Stimulated activated CD8-positive, alpha-beta memory T cell treated with anti-CD3 and anti-CD28 coated beads, Interleukin-4, amount 100 ng/mL, for 48 hours (primary cell): ENCODE measurements at regions not wholly inside any gene's neighbourhood (a gene's known extent, or its start where the extent isn't known, plus 50 kb on each side); places are given as distances from the start of the nearest gene placed in this dataset.
A peak's percentile ranks its signal among the peaks of the same experiment; 100 is the strongest.
"Not testable (repeated sequence)": the region's sequence is repeated elsewhere in the genome, so short reads cannot be mapped to it uniquely, and the experiment has no call there.

Source experiments
- DNase-seq: peaks from one replicate; pipeline ENCODE4 v3.0.0-alpha.2; 2020

- DNase-seq, result no peak
Observed at GRCh38 chr16:56011808-56012481, 136.8 kb upstream of the CES5A start.

DNA sequence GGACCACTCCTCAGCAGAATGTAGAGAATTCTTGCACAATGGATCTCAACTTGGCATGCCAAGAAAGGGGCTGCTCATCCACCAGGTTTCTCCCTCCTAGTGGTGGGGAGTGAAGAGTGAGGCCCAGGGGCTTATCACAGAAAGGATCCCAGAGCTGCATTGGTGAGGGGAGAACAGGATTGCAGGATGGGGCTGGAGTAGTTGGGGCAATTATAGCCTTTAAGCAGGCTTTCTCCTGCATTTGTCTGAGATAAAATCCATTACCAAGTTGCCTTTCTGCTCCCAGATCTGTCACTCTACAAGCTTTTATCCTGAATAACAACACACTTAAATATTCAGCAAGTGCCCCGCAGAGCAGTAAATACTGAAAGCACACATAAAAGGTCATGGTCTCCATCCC lies 130.8 kb upstream of the CES5A start:
- DNase-seq, result no peak

- no peak for DNase-seq
Observed at GRCh38 chr16:55999683-56000082, 124.5 kb upstream of the CES5A start.

- no peak for DNase-seq
Observed at GRCh38 chr16:55993088-55993487, 117.9 kb upstream of the CES5A start.

DNA sequence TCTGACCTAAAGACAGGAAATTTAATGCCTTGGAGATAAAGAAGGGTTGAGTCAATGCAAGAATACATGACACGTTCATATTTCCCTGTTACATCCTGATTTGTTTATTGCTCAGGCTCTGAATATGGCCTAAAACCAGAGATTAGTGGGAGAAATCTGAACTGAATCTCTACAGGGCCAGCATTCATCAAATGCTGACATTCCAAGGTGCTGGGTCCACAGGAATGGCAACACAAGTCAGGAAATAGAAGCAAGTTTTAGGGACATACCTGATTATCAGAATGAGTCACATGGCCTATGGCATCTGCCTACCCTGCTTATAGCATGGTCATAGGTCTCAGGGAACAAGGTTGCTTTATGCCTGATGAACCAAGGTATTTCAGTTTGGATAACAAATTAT lies 117.4 kb upstream of the CES5A start:
- no peak for DNase-seq

DNA sequence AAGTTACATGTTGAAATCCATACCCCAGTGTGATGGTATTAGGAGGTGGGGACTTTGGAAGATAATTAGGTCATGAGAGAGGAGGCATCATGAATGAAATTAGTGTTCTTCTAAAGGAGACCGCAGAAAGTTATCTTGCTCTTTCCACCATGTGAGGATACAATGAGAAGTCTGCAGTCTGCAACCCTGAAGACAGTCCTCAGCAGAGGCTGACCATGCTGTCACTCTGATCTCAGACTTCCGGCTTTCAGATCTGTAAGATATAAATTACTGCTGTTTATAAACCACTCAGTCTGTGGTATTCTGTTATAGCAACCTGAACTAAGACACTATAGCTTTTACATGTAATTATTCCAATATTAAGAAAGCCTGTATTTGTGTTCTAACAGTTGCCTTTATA lies 116.7 kb upstream of the CES5A start:
- no peak for DNase-seq

- no peak for DNase-seq
Observed at GRCh38 chr16:55989569-55989907, 114.4 kb upstream of the CES5A start.

DNA sequence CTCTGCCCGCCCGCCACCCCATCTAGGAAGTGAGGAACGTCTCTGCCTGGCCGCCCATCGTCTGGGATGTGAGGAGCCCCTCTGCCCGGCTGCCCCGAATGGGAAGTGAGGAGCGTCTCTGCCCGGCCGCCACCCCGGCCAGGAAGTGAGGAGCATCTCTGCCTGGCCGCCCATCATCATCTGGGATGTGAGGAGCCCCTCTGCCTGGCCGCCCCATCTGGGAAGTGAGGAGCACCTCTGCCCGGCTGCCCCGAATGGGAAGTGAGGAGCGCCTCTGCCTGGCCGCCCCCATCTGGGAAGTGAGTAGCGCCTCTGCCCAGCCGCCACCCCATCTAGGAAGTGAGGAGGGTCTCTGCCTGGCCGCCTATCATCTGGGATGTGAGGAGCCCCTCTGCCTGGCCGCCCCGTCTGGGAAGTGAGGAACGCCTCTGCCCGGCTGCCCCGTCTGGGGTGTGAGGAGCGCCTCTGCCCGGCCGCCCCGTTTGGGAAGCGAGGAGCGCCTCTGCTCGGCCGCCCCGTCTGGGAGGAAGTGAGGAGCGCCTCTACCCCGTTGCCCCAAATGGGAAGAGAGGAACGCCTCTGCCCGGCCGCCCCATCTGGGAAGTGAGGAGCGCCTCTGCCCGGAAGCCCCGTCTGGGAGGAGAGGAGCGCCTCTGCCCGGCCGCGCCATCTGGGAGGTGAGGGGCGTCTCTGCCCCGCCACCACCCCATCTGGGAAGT lies 113.8 kb upstream of the CES5A start:
- DNase-seq, result not testable (repeated sequence)

DNA sequence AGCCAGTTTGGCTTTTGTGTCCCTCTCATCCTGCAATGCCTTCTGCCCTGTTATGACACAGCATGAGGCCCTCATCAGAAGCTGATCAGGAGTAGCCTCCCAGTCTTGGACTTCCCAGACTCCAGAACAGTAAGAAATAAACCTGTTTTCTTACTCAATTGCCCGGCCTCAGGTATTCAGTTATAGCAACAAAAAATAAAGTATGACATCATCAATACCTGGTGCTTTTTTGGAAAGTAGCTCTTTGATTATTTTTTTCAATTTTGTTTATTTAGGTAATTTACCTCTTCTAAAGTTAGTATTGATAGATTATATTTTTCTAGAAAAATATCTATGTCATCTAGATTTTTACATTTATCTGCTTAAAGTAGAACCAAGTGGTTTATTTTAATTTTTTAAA lies 112.8 kb upstream of the CES5A start:
- no peak for DNase-seq

GRCh38 chr16:55982597-55982996 lies 107.4 kb upstream of the CES5A start:
- DNase-seq, result no peak

- DNase-seq, result no peak
Observed at GRCh38 chr16:55981557-55981956, 106.4 kb upstream of the CES5A start.

DNA sequence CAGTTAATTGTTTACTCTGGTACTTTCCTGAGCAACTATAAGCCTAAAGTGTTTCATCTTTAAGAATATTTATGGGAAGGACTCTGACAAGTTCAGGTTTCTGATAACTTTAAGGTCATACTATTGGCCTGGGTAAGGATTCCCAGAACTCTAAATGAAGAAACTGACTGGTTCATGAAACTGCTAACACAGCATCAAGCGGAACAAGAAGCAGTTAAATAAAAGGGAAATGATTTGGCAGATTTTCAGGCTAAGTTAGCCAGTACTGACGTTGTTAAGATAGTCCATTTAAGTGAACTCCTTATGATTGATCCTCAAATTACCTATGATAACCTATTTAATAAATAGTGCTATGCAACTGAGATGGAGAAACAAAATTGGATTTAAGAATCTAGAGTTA lies 101.6 kb upstream of the CES5A start:
- DNase-seq, result no peak

GRCh38 chr16:55971447-55971846 lies 96.3 kb upstream of the CES5A start:
- DNase-seq, result no peak

GRCh38 chr16:55968221-55968620 lies 93.0 kb upstream of the CES5A start:
- DNase-seq, result no peak

DNA sequence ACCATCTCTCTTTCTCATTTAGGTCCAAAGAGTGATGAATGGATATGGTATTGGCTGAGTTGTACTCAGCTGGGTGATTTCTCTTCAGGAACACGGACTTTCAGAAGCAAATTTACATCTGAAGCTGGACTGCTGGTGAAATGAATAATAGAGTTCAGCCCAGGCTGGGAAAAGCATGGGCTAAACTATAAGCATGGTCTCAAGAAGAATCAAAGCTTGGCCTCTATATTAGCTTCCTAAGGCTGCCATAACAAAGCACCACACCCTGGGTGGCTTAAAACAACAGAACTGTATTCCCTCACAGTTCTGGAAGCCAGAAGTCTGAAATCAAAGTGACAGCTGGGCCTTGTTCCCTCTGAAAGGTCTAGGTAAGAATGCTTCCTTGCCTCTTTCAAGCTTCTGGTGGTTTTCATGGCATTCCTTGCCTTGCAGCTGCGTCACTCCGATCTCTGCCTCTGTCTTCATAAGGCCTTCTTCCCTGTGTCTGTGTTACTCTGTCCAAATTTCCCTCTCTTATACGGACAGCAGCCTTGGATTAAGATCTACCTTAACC lies 89.8 kb upstream of the CES5A start:
- DNase-seq, result no peak

DNA sequence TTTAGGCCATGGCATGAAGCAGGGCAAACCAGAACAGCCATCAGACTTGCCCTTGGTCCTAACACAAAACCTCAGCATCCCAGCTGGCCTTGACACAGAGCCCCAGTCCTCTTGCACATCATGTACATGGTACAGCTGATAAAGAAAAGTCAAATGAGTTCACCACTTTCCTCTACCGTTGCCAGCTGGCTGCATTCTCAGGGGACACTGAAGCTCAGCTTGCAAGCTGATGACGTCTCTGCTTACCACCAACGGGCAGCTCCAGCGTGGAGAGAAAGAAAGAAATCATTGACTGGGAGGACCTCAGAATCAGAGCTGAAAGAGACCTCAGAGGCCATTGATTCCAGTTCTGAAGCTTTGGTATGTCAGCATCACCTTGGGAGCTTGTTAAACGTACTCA lies 80.7 kb upstream of the CES5A start:
- no peak for DNase-seq

GRCh38 chr16:55955424-55955823 lies 80.3 kb upstream of the CES5A start:
- no peak for DNase-seq

DNA sequence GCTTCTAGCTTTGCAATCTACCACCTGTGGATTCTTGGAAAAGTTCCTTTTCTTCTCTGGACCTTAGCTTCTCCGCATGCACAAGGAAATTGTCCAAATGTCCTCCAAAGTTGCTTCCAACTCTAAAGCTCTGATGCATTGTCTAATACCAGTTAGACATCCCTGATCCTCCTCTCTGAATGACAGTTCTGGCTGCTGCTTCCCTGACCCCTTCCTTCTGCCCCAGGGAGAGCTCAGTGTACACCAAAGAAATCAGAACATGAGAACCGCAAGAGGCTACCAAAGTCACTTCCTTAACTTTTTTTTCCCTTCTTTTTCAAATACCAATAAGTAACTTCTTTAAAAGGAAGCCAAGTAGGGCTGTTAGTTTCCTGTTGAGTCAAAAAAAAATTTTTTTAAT lies 79.7 kb upstream of the CES5A start:
- DNase-seq, result no peak

DNA sequence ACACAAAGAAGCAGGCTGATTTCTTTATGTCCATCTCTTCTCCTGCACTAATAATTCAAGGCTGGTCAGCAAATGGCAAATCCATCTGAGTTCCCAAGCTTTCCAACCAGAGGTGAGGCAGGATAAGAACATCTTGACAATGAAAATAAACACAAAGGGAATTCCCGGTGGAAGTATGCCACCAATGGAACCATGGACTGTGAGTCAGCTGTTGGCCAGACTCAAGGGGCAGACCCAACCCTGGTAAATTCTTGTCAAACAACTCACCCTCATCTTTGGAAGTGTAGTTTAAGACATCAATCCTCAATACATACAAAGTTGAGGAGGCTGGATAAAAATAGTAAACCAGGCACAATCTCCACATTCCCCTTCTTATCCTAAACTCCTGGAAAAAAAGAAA lies 74.3 kb upstream of the CES5A start:
- no peak for DNase-seq

DNA sequence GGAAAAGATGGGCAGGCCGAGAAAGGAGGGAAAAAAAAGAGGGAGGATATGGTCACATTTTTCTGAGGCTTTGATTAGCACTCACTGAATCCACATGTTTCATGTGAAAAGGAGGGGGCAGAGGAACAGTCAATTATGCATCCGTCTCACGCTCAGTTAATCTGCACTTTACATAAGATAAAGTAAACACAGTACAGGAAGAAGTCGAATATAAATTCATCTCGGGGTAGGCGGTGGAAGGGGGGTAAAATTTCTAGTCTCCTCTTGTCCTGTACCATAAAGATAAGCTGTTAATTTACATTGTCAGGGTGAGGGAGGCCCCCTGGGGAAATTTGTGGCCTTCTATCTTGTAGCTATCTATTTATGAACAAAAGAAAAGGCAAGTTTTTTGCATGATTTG lies 73.1 kb upstream of the CES5A start:
- DNase-seq, result no peak

- DNase-seq, result no peak
Observed at GRCh38 chr16:55947366-55947765, 72.2 kb upstream of the CES5A start.

DNA sequence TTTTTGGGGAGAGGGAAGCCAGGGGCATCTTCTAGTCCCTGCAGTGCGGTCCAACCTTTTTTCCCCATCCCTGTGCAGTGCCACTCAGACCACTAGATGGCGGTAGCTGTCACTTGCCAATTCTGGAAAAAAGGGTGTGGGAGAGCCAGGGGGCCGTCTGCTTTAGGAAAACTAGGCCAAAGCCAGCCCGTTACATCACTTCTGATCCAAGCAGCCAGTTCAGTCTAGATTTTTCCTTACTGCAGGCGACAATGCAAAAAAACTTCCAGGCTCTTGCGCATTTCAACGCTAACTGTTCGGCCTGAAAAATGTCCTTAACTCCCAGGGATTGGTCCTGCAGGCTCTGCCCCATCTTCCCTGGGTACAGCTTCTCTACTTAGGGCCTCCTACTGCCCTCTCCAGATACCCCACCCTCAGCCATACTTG lies 69.2 kb upstream of the CES5A start:
- DNase-seq, result peak; percentile 70

GRCh38 chr16:55943267-55943666 lies 68.1 kb upstream of the CES5A start:
- no peak for DNase-seq

GRCh38 chr16:55942821-55943220 lies 67.6 kb upstream of the CES5A start:
- no peak for DNase-seq

- DNase-seq, result no peak
Observed at GRCh38 chr16:55941552-55941951, 66.4 kb upstream of the CES5A start.
